ENCODE measurements at regions not wholly inside any gene's neighbourhood (a gene's known extent, or its start where the extent isn't known, plus 50 kb on each side); places are given as distances from the start of the nearest gene placed in this dataset.

DNA sequence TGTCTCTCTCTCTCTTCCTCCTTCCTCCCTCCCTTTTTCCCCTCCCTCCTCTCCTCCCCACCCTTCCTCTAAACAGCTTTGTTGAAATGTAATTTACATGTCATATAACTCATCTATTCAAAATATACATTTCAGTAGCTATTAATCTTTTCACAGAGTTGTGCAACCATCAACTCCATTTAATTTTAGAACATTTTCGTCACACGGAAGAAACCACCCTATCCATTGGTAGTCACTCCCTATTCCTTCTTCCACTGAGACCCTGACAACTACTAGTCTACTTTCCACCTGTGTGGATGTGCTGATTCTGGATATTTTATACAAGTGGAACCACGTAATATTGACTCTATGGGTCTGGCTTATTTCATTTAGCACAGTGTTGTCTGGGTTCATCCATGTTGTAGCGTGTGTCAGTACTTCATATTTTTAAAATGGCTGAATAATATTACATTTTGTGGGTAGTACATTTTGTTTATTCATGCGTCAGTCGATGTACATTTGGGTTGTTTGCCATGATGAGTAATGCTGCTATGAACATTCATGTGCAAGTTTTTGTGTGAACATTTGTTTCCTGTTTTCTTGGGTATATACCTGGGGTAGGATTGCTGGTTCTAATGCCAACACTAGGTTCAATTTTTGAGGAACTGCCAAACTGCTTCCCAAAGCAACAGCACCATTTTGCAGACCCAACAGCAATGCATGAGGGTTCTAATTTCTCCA is 100.1 kb upstream of the GCFC2 start:
- CTCF ChIA-PET = interaction anchor here (0.6 kb wide), 1 partner anchor 19 kb away, joined by 4 read pairs; no protein-coding TSS in a partner anchor
- Mint-ChIP-seq H3K4me3 (ENCODE audit: low read depth, unreplicated experiment) (no peak overlapping the region), H3K27ac (ENCODE audit: unreplicated experiment) (no peak overlapping the region), H3K9me3 (ENCODE audit: low read depth, unreplicated experiment) (peaks cover 2% of the 10 kb centered on the region), H3K4me1 (ENCODE audit: low read depth, unreplicated experiment) (no peaks in the 10 kb centered on the region), H3K27me3 (ENCODE audit: unreplicated experiment) (no peaks in the 10 kb centered on the region), H3K36me3 (ENCODE audit: insufficient read depth, unreplicated experiment) (no peaks in the 10 kb centered on the region)
- no peak for DNase-seq
- TF ChIP-seq, protein P1, sequence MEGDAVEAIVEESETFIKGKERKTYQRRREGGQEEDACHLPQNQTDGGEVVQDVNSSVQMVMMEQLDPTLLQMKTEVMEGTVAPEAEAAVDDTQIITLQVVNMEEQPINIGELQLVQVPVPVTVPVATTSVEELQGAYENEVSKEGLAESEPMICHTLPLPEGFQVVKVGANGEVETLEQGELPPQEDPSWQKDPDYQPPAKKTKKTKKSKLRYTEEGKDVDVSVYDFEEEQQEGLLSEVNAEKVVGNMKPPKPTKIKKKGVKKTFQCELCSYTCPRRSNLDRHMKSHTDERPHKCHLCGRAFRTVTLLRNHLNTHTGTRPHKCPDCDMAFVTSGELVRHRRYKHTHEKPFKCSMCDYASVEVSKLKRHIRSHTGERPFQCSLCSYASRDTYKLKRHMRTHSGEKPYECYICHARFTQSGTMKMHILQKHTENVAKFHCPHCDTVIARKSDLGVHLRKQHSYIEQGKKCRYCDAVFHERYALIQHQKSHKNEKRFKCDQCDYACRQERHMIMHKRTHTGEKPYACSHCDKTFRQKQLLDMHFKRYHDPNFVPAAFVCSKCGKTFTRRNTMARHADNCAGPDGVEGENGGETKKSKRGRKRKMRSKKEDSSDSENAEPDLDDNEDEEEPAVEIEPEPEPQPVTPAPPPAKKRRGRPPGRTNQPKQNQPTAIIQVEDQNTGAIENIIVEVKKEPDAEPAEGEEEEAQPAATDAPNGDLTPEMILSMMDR (IDR thresholded peaks at IDR 0.05; ENCODE audit: unreplicated experiment) = no peak
- BruUV-seq (replicated peaks) = no TSS peak
- intact Hi-C loops (cut with micrococcal nuclease; ENCODE audit: unreplicated experiment) = no loop called here

DNA sequence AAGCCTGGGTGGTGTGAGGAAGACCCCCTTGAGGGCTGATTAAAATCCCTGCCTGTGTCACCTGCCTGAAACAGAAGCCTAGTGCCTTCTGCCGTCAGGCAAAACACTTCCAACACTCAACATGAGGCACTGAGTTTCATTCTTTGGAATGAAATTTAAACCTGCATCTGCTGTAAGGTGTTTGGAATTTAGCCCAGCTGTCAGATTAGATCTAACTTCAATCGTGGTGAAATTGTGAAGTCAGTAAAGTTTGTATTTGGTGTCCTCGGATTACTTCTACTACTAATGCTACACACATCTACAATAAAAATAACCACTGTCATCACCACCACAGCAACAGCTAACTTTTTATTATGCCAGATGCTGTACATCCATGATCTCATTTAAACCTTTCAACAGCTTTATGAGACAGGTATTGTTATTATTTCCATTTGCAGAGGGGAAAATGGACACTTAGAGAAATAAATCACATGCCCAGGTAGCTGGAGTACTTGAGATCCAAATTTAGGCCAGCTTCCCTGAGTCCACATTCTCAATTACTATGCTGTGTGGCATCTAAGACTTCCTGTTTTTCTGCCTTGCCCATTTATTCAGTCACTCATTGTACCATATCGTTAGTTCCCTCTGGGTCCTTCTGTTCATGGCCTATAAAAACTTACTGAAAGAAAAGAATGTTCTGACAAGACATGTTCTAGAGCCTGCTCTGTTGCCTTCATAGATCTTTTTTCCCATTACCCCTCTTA is 98.2 kb upstream of the GCFC2 start:
- H3K27ac Mint-ChIP-seq (ENCODE audit: unreplicated experiment) = no peak overlapping the region
- no peak overlapping the region for H3K4me3 Mint-ChIP-seq (ENCODE audit: low read depth, unreplicated experiment)
- no TSS peak for BruUV-seq (replicated peaks)
- CTCF ChIA-PET = no interaction called here
- DNase-seq = no peak
- no peaks in the 10 kb centered on the region for H3K27me3 Mint-ChIP-seq (ENCODE audit: unreplicated experiment)
- TF ChIP-seq, protein P1 (IDR thresholded peaks at IDR 0.05; ENCODE audit: unreplicated experiment) = no peak
- intact Hi-C loops (cut with micrococcal nuclease; ENCODE audit: unreplicated experiment) = no loop called here
- H3K9me3 Mint-ChIP-seq (ENCODE audit: low read depth, unreplicated experiment) = peaks cover 10% of the 10 kb centered on the region
- H3K36me3 Mint-ChIP-seq (ENCODE audit: insufficient read depth, unreplicated experiment) = no peaks in the 10 kb centered on the region
- H3K4me1 Mint-ChIP-seq (ENCODE audit: low read depth, unreplicated experiment) = no peaks in the 10 kb centered on the region

DNA sequence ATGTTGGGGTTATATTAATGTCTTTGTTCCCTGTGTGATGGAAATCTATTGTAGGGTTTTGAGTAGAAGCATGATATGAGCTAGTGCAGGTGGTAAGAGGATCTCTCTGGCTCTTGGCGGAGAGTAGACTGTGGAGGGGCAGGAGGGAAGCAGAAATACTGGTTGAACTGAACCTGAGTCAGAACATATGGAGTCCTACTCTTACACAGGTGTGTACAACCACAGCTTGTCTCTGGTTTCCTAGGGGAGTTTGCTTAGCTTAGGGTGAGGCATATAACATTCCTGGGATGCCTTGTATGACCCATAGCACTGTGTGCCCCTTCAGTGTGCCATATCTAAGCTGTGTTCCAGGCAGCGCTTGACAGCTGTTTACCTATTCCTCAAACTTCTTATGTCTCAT is 97.3 kb upstream of the GCFC2 start:
- no peak for DNase-seq
- CTCF ChIA-PET = no interaction called here
- H3K27me3 Mint-ChIP-seq (ENCODE audit: unreplicated experiment) = no peaks in the 10 kb centered on the region
- H3K4me3 Mint-ChIP-seq (ENCODE audit: low read depth, unreplicated experiment) = no peak overlapping the region
- H3K36me3 Mint-ChIP-seq (ENCODE audit: insufficient read depth, unreplicated experiment) = no peaks in the 10 kb centered on the region
- intact Hi-C loops (cut with micrococcal nuclease; ENCODE audit: unreplicated experiment) = no loop called here
- no peaks in the 10 kb centered on the region for H3K4me1 Mint-ChIP-seq (ENCODE audit: low read depth, unreplicated experiment)
- BruUV-seq (replicated peaks) = no TSS peak
- TF ChIP-seq, protein P1 (IDR thresholded peaks at IDR 0.05; ENCODE audit: unreplicated experiment) = no peak
- peaks cover 13% of the 10 kb centered on the region for H3K9me3 Mint-ChIP-seq (ENCODE audit: low read depth, unreplicated experiment)
- no peak overlapping the region for H3K27ac Mint-ChIP-seq (ENCODE audit: unreplicated experiment)

DNA sequence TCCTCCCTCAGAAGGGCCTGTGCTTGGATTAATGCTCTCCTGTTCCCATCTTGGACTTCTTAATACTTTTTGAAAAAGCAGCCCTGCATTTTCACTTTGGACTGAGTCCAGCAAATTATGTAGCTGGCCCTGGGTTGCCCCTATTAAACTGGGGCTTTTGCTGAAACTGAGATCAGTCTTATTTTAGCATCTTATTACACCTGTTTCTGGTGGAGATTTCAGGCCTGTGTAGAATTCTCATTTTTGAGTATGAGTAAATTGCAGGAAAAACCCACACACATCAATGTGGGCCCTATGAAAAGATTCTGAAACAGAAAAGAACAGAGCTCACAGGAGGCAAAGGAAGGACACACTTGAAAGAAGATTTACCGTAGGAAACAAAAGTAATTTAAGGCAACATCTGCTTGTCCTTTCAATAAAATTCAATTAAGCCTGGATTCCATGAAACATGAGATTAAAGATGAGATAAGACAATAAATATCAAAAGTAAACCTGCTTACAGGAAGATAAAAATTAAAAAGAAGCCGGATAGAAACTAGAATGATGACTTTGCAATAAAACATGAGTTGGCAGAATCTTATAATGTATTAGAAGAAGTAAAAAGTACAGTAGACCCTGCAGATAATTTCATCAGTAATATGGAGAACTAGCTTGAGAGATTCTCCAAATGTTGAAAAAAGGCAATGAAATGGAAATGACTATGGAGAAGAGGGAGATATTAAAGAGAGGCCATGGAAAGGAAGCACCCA is 90.7 kb upstream of the GCFC2 start:
- H3K4me1 Mint-ChIP-seq (ENCODE audit: low read depth, unreplicated experiment) = no peaks in the 10 kb centered on the region
- no peak overlapping the region for H3K27ac Mint-ChIP-seq (ENCODE audit: unreplicated experiment)
- CTCF ChIA-PET = no interaction called here
- TF ChIP-seq, protein P1 (IDR thresholded peaks at IDR 0.05; ENCODE audit: unreplicated experiment) = no peak
- no peak overlapping the region for H3K4me3 Mint-ChIP-seq (ENCODE audit: low read depth, unreplicated experiment)
- intact Hi-C loops (cut with micrococcal nuclease; ENCODE audit: unreplicated experiment) = no loop called here
- no peaks in the 10 kb centered on the region for H3K27me3 Mint-ChIP-seq (ENCODE audit: unreplicated experiment)
- no TSS peak for BruUV-seq (replicated peaks)
- H3K36me3 Mint-ChIP-seq (ENCODE audit: insufficient read depth, unreplicated experiment) = no peaks in the 10 kb centered on the region
- no peak for DNase-seq
- H3K9me3 Mint-ChIP-seq (ENCODE audit: low read depth, unreplicated experiment) = peaks cover 13% of the 10 kb centered on the region

Measured in Calu3 (cell line).